Stimulated activated naive B cell treated with anti-CD40 and anti-IgM and Interleukin-4, amounts not matched to agents 10 μg/mL and 1 μg/mL and 100 μg/mL, for 72 hours (primary cell): ENCODE measurements at regions not wholly inside any gene's neighbourhood (a gene's known extent, or its start where the extent isn't known, plus 50 kb on each side); places are given as distances from the start of the nearest gene placed in this dataset.

Experiments
- ATAC-seq, 2 donors: fragments of 150-1000 bp; cut with Tn5 transposase; replicated peaks; 2 replicates each; pipeline ENCODE4 v1.10.0; 2021; ENCODE audit warnings: moderate library complexity in 1 of 2
- DNase-seq: peaks from one replicate; pipeline ENCODE4 v3.0.0; 2021
- H3K27ac Mint-ChIP-seq: one replicate; pipeline ENCODE4 v1.8.0; 2022; ENCODE audit warnings: mild to moderate bottlenecking, mixed read lengths
- H3K27me3 Mint-ChIP-seq, 2 donors: one replicate each; pipeline ENCODE4 v1.8.0; 2022; ENCODE audit warnings: mixed read lengths in 2 of 2
- H3K36me3 Mint-ChIP-seq, 2 donors: one replicate each; pipeline ENCODE4 v1.8.0; 2022; ENCODE audit warnings: mixed read lengths in 2 of 2, mild to moderate bottlenecking in 1 of 2
- H3K4me1 Mint-ChIP-seq, 2 donors: one replicate each; pipeline ENCODE4 v1.8.0; 2022; ENCODE audit warnings: mixed read lengths in 2 of 2, mild to moderate bottlenecking in 1 of 2
- H3K4me3 Mint-ChIP-seq, 2 donors: one replicate each; pipeline ENCODE4 v1.8.0; 2022; ENCODE audit warnings: mild to moderate bottlenecking in 2 of 2, mixed read lengths in 2 of 2, moderate library complexity in 1 of 2
- H3K9me3 Mint-ChIP-seq, 2 donors: one replicate each; pipeline ENCODE4 v1.8.0; 2022; ENCODE audit warnings: mixed read lengths in 2 of 2, mild to moderate bottlenecking in 1 of 2

DNA sequence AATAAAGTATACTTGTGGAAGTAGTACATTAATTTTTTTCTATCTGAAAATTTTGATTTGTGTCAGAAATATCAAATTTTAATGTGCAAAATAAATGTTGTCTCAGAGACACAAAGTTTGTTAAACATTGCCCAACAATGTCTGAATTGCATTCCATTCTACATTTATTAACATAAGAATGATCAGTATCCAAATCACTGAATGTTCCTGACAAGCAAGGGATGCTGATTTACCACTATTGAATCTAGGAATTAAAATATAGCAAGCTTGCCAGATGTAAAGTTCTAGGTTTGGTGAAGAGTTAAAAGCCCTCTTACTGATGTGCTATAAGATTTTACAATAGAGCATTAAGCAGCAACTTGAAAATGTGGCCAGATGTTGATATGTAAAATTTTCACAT, 489.2 kb upstream of the CTSO start:
- no peak overlapping the region for H3K27ac Mint-ChIP-seq
- H3K4me1 Mint-ChIP-seq: no peaks in the 10 kb centered on the region
- H3K9me3 Mint-ChIP-seq: no peaks in the 10 kb centered on the region
- no peak for ATAC-seq
- no peak overlapping the region for H3K4me3 Mint-ChIP-seq
- no peaks in the 10 kb centered on the region for H3K27me3 Mint-ChIP-seq
- H3K36me3 Mint-ChIP-seq: no peaks in the 10 kb centered on the region
- DNase-seq: no peak

DNA sequence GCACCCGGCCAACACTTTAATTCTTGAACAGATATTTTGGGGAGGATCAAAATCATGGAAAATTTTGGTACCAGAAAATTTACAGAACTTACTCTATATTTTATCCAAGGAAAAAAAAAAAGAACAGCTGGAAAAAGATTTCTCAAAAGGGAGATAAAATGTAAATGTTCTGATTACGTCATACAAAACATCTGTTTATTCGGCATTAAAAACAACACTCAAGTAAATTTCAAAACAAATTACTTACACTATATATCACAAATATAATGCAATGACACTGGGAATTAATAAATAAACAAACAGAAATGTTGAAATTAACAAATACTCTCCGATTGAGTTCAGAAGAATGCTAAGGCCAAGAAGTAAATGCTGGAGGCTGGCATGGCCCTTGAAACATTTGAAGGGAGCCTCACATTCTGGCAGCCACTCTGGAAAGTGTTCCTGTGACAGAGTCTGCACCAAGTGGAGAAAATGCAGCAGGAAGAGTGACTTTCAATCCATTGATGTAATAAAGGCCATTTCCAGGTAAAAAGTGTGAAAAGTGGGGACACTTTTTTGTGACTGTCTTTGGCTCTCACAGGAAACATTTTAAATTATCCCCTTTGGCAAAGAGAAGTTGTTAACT, 486.0 kb upstream of the CTSO start:
- H3K4me1 Mint-ChIP-seq: no peaks in the 10 kb centered on the region
- ATAC-seq (no peak), DNase-seq (no peak)
- no peaks in the 10 kb centered on the region for H3K36me3 Mint-ChIP-seq
- no peaks in the 10 kb centered on the region for H3K27me3 Mint-ChIP-seq
- no peak overlapping the region for H3K4me3 Mint-ChIP-seq
- H3K9me3 Mint-ChIP-seq: no peaks in the 10 kb centered on the region
- no peak overlapping the region for H3K27ac Mint-ChIP-seq

DNA sequence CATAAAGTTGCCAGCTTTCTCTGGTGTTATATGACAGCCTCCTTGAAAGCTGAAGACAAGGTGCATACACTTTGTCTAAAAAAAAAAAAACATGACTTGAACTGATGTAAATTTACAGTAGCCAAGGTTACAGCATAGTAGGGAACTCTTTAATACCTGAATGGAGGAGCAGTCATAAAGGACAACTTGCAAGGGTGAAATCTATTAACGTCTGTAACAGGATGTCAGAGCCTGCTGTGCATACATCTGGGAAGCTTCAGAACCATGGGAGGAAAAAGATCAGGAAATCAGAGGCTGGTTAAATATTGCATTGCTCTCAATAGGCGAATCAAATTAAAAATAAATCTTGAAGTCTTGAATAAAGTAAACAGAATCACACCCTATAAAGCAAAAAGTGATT, 484.0 kb upstream of the CTSO start:
- Mint-ChIP-seq H3K27ac (no peak overlapping the region), H3K4me3 (no peak overlapping the region), H3K27me3 (no peaks in the 10 kb centered on the region), H3K36me3 (no peaks in the 10 kb centered on the region), H3K9me3 (no peaks in the 10 kb centered on the region), H3K4me1 (no peaks in the 10 kb centered on the region)
- DNase-seq: no peak
- ATAC-seq: no peak

DNA sequence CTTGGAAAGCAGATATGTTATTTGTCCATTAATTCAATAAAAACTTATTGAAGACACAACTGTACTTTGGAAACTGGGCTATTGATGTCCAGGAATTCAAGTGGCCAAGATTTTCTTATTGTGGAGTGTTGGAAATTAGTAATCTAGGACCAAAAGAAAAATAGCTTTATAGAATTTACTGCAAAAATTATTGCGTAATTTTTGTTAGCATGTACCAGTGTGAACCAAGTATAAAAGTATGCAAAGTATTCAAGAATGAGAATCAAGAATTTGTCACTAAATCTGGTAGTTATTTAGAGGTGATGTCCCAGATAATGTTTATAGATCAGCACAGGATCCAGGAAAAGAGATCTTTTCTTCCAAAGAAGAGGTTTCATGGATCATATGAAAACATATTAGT, 468.9 kb upstream of the CTSO start:
- H3K4me3 Mint-ChIP-seq: no peak overlapping the region
- DNase-seq (no peak), ATAC-seq (no peak)
- no peak overlapping the region for H3K27ac Mint-ChIP-seq
- H3K9me3 Mint-ChIP-seq: peaks cover 0 to 1% of the 10 kb centered on the region in 2 donors
- H3K36me3 Mint-ChIP-seq: no peaks in the 10 kb centered on the region
- H3K4me1 Mint-ChIP-seq: no peaks in the 10 kb centered on the region
- no peaks in the 10 kb centered on the region for H3K27me3 Mint-ChIP-seq

DNA sequence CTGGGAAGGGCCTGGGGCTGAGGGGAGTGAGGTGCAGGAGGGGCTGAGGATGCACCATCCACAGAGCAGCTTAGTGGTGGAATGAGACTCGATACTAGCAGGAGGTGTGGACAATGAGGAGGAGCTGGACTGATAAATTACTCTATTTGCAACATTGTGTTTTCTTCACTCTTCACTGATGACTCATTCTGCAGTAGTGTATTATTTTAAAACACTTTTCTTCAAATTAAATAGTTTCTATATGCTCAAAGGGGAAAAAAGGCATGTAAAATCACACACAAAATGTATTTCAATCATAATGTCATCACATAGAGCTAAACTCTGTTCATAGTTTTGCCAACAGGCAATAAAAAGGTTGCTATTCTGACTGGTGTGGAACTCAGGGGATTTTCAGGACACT, 467.0 kb upstream of the CTSO start:
- no peak for DNase-seq
- Mint-ChIP-seq H3K4me3 (no peak overlapping the region), H3K4me1 (no peaks in the 10 kb centered on the region), H3K27ac (no peak overlapping the region), H3K9me3 (peaks cover 0 to 1% of the 10 kb centered on the region in 2 donors), H3K36me3 (no peaks in the 10 kb centered on the region), H3K27me3 (no peaks in the 10 kb centered on the region)
- ATAC-seq: no peak

DNA sequence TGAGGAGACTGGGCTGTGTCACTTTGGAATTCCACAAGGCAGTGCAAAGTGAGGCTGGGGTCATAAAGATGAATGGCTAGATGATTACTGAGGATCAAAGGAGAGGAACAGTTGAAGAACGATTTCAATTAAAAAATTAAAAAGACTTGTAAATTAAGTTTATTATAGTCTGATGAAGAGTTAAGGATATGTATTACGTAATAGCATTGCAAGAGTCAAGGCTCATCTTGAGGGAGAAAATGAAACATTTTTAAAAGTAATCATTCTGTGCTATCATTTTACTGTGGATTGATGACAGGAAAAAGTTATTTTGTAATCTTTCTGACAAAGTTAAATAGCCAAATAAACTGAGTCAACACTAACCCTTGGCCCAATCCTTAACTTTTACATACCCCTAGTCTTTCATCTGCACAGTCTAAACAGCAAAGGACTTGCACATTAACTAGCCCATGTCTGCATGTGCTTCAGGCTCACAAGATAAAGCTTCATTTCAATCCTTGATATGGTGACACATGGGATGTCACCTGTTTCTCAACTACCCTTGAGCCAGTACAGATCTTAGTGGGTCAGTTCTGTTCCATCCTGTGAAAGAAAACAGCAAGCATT, 465.5 kb upstream of the CTSO start:
- no peak for ATAC-seq
- H3K4me1 Mint-ChIP-seq: no peaks in the 10 kb centered on the region
- no peaks in the 10 kb centered on the region for H3K36me3 Mint-ChIP-seq
- H3K27ac Mint-ChIP-seq: no peak overlapping the region
- peaks cover 0 to 1% of the 10 kb centered on the region in 2 donors for H3K9me3 Mint-ChIP-seq
- no peak overlapping the region for H3K4me3 Mint-ChIP-seq
- DNase-seq: no peak
- H3K27me3 Mint-ChIP-seq: no peaks in the 10 kb centered on the region

DNA sequence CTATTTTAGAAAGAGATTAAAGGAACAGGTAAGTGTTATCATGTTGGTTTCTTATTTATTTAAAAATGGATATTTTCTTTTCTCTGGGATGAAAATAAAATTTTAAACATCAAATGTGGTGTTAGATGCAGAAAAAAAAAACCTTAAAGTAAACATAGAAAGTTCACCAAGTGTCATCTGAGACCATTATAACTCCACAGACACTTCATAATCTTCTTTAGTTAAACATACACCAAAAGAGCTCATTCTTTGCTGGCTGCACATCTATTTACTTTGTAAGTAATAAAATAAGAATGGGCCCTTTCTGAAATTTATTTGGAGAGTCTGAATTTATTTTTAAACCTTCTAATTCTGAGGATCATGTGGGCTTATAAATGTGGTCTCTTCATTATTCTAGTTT, 460.7 kb upstream of the CTSO start:
- no peak overlapping the region for H3K27ac Mint-ChIP-seq
- H3K4me1 Mint-ChIP-seq: no peaks in the 10 kb centered on the region
- no peaks in the 10 kb centered on the region for H3K27me3 Mint-ChIP-seq
- no peaks in the 10 kb centered on the region for H3K9me3 Mint-ChIP-seq
- ATAC-seq: no peak
- no peak for DNase-seq
- no peak overlapping the region for H3K4me3 Mint-ChIP-seq
- no peaks in the 10 kb centered on the region for H3K36me3 Mint-ChIP-seq

DNA sequence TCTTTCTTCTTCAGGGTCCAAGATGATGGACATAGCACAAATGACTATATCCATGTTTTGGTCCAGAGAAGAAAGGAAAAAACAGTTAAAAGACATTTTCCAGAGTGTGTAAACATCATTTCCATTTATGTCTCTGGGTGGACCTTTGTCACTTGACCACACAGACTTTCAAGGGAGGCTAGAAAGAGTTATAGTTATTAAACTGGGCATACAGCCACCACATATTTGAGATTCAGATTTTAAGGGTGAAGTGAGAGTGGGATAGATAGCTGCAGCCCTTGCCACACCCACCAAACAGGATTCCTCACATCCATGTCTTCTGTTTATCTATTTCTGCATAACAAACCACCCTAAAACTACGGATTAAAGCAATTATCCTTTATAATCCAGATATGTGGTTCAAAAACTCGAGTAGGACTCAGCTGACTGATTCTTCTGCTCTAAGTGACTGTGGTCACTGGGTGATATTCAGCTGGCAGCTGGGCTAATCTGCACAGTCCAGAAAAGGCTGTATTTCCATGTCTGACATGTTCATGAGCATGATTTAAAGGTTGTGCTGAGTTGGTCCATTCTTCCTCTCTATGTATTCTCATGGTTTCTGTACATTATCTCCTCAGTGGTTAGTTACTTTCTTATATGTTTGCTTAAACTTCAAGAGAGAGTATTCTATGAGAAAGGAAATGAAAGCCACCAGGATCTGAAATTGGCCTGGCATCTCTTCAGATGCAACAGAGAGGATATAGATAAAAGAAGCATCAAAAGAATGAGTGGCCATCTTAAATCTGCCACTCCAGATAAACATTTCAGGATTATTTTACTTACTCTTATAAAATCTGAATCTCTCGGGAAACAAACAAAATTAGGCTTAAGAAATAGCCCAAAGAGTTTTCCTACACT, 459.8 kb upstream of the CTSO start:
- DNase-seq: no peak
- Mint-ChIP-seq H3K4me1 (no peaks in the 10 kb centered on the region), H3K27me3 (no peaks in the 10 kb centered on the region), H3K4me3 (no peak overlapping the region), H3K9me3 (no peaks in the 10 kb centered on the region), H3K27ac (no peak overlapping the region), H3K36me3 (no peaks in the 10 kb centered on the region)
- ATAC-seq: no peak

DNA sequence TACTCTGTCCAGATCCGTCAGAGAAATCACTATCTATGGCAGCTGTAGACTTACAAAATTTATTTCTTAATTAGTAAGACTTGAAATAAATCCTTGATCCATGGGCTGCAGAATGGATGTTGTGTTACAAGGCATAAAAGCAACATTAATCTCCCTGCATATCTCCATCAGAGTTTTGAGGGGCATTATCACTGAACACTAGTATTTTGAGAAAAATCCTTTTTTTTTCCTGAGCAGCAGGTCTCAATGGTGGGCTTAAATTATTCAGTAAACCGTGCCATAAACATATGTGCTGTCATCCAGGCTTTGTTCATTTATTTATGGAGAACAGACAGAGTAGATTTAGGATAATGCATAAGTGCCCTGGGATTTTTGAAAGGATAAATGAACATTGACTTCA, 457.9 kb upstream of the CTSO start:
- Mint-ChIP-seq H3K4me1 (no peaks in the 10 kb centered on the region), H3K27me3 (no peaks in the 10 kb centered on the region), H3K4me3 (no peak overlapping the region), H3K27ac (no peak overlapping the region), H3K9me3 (no peaks in the 10 kb centered on the region), H3K36me3 (no peaks in the 10 kb centered on the region)
- DNase-seq (no peak), ATAC-seq (no peak)

DNA sequence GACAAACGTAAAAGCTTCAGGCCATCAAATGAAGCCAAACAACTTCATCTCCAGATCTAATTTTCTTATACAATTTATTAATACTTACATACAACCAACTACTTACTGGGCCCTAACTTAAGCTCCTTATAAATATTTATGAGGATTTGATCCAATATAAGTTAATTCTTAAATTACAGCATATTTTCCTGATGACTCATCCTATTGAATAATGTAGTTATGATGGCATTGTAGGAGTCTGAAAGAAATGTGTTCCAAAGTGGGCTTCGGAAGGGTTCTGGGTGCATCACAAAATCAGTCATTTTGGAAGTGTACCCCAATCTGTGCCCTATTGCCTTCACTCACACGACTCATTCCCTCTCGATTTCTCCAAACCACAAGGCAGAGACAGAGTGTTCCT, 455.1 kb upstream of the CTSO start:
- no peak overlapping the region for H3K27ac Mint-ChIP-seq
- no peaks in the 10 kb centered on the region for H3K36me3 Mint-ChIP-seq
- H3K4me3 Mint-ChIP-seq: no peak overlapping the region
- H3K4me1 Mint-ChIP-seq: no peaks in the 10 kb centered on the region
- no peak for DNase-seq
- ATAC-seq: no peak
- H3K9me3 Mint-ChIP-seq: peaks cover 4 to 10% of the 10 kb centered on the region in 2 donors
- H3K27me3 Mint-ChIP-seq: no peaks in the 10 kb centered on the region

DNA sequence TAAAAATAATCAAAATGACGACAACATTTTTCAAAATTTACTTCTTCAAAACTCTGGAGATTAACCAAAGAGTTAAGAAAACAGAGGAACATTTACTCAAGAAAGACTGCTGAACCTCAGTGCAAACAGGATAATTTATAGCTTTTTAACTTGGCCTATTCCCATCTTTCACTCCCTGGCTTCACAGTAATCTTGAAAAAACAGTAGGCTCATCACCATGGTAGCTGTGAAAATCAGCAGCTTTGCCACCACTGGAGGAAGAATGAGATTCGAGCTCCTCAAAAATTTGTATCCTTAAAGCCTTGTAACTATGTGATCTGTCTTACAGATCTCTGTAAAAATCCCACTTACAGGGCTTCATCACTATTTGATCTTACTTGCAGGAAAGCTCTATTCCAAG, 447.7 kb upstream of the CTSO start:
- Mint-ChIP-seq H3K4me3 (no peak overlapping the region), H3K36me3 (no peaks in the 10 kb centered on the region), H3K27me3 (no peaks in the 10 kb centered on the region), H3K9me3 (peaks cover 7 to 12% of the 10 kb centered on the region in 2 donors), H3K27ac (no peak overlapping the region), H3K4me1 (no peaks in the 10 kb centered on the region)
- DNase-seq: no peak
- no peak for ATAC-seq

DNA sequence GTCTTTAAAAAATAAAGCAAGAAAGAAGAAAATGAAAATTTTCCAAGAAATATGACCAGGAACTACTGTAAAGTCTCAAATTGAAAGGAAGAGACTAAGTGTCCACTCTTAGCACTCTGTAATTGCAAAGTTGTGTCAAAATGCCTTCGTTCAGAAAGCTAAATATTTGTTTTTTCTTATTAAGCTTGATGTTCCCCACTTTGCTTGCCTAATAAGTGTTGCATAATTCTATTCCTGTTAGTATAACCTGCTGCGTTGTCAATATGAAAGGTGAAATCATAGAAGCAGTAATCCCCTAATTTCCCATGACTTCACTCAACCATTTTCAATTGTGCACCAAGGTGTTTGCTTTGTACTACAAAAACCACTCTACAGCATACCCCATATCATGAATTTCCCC, 442.9 kb upstream of the CTSO start:
- H3K4me3 Mint-ChIP-seq: no peak overlapping the region
- no peaks in the 10 kb centered on the region for H3K4me1 Mint-ChIP-seq
- no peak for ATAC-seq
- H3K9me3 Mint-ChIP-seq: peaks cover 0 to 3% of the 10 kb centered on the region in 2 donors
- no peak overlapping the region for H3K27ac Mint-ChIP-seq
- H3K27me3 Mint-ChIP-seq: no peaks in the 10 kb centered on the region
- no peaks in the 10 kb centered on the region for H3K36me3 Mint-ChIP-seq
- no peak for DNase-seq

DNA sequence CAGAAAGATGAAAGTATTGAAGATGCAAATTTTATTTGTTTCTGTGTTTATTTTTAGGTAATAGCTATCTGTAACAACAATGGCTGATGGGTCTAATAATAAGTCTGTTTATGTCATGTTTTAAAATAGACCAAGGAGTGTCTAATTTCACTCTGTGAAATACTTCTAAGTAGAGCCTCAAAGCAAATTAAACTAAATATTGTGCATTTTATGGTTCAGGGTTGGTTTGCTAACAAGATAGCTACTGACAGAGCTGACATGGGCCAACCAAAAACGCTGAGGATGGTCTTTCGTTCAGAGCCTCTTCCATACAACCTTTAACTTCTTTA, 437.6 kb upstream of the CTSO start:
- H3K4me1 Mint-ChIP-seq: no peaks in the 10 kb centered on the region
- H3K36me3 Mint-ChIP-seq: no peaks in the 10 kb centered on the region
- H3K4me3 Mint-ChIP-seq: no peak overlapping the region
- no peaks in the 10 kb centered on the region for H3K27me3 Mint-ChIP-seq
- no peak for DNase-seq
- H3K9me3 Mint-ChIP-seq: no peaks in the 10 kb centered on the region
- no peak overlapping the region for H3K27ac Mint-ChIP-seq
- ATAC-seq: no peak

DNA sequence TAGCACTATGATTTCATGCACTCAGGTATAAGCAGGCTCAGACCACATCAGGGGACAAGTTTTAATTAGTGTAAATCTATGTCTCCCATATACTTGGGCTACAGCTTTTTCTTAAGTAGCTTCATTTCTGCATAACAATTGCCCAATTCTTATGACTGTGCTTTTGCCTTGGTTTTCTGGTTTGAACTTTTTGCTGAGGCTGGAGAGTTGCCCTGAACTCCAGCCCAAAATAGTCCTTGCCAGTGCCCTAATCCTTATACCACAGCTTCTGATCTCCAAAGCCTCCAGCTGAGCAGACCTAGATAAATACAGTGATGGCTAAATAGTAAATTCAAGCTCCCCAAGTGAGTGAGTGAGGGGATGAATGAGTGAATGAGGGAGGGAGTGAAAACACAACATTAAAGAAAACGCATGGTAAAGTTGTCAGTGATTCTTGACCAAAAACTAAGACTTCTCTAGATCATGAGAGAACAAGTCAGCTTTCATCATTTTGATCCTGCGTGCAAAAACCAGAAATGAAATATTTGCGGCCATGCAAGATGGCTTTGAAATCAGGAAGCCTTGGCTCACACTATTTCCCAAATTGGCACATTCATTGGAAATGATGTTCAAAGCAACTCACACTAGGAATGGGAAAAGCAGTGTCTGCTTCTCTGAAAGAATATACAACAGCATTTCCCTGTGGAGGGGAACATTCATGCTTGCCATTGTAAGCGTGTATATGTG, 437.1 kb upstream of the CTSO start:
- Mint-ChIP-seq H3K4me3 (no peak overlapping the region), H3K36me3 (no peaks in the 10 kb centered on the region), H3K9me3 (no peaks in the 10 kb centered on the region), H3K27ac (no peak overlapping the region), H3K27me3 (no peaks in the 10 kb centered on the region), H3K4me1 (no peaks in the 10 kb centered on the region)
- DNase-seq (no peak), ATAC-seq (no peak)

DNA sequence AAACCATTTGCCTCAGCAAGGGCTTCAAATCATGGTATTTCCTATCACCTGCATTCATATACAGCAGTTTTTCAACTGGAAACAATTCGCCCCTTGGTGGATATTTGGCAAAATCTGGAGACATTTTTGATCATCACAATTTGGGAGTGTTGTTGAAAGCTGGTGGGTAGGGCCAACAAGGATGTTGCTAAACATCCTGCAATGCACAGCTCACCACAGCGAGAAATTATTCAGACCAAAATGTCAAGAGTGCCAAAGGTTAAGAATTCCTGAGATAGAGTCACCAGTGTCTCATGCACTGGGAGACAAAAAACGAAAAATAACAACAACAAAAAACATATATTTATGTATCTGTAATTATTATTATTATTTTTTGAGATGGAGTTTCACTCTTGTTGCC, 435.2 kb upstream of the CTSO start:
- DNase-seq (no peak), ATAC-seq (no peak)
- no peaks in the 10 kb centered on the region for H3K36me3 Mint-ChIP-seq
- H3K9me3 Mint-ChIP-seq: no peaks in the 10 kb centered on the region
- no peaks in the 10 kb centered on the region for H3K27me3 Mint-ChIP-seq
- H3K4me3 Mint-ChIP-seq: no peak overlapping the region
- H3K27ac Mint-ChIP-seq: no peak overlapping the region
- H3K4me1 Mint-ChIP-seq: no peaks in the 10 kb centered on the region
